SK-N-SH treated with all-trans-retinoic acid at 6 μM for 48 hours (cell line): ENCODE measurements at regions not wholly inside any gene's neighbourhood (a gene's known extent, or its start where the extent isn't known, plus 50 kb on each side); places are given as distances from the start of the nearest gene placed in this dataset.

Experiments
- ATAC-seq: fragments of 200-7000 bp; cut with Tn5 transposase; 3 replicates; pipeline ENCODE4 v1.9.1; 2020; ENCODE audit warnings: mild to moderate bottlenecking, moderate library complexity
- ARNTL ChIP-seq: fragments of 450-650 bp; formaldehyde crosslinking; IDR thresholded peaks from 2 replicates; pipeline ENCODE4 v1.5.0; 2020; ENCODE audit warnings: low read depth, mild to moderate bottlenecking, moderate library complexity, borderline replicate concordance
- BACH2 ChIP-seq: fragments of 250-450 bp; sonication (Bioruptor Pico); IDR thresholded peaks from 2 replicates; pipeline ENCODE4 v1.9.0; 2021; ENCODE audit warnings: mild to moderate bottlenecking, borderline replicate concordance
- CREB5 ChIP-seq: fragments of 250-450 bp; sonication (Bioruptor Pico); IDR thresholded peaks from 2 replicates; pipeline ENCODE4 v1.5.1; 2020; ENCODE audit warnings: low read depth, mild to moderate bottlenecking, moderate library complexity
- CSDC2 ChIP-seq: fragments of 250-450 bp; sonication (Bioruptor Pico); IDR thresholded peaks from 2 replicates; pipeline ENCODE4 v1.5.0; 2020; ENCODE audit warnings: mild to moderate bottlenecking, moderate library complexity
- CSRNP3 ChIP-seq: fragments of 250-450 bp; sonication (Bioruptor Pico); IDR thresholded peaks from 2 replicates; pipeline ENCODE4 v1.5.1; 2021; ENCODE audit warnings: mild to moderate bottlenecking, moderate library complexity
- ESRRG ChIP-seq: fragments of 250-450 bp; sonication (Bioruptor Pico); IDR thresholded peaks from 2 replicates; pipeline ENCODE4 v1.6.1; 2021; ENCODE audit warnings: mild to moderate bottlenecking
- ISL1 ChIP-seq: fragments of 250-450 bp; sonication (Bioruptor Pico); IDR thresholded peaks from 2 replicates; pipeline ENCODE4 v2.1.2; 2022; ENCODE audit warnings: mild to moderate bottlenecking, moderate library complexity
- PATZ1 ChIP-seq: fragments of 250-450 bp; sonication (Bioruptor Pico); IDR thresholded peaks from 2 replicates; pipeline ENCODE4 v1.8.0; 2020; ENCODE audit warnings: mild to moderate bottlenecking, moderate library complexity, borderline replicate concordance
- POU6F1 ChIP-seq: fragments of 250-450 bp; sonication (Bioruptor Pico); IDR thresholded peaks from 2 replicates; pipeline ENCODE4 v1.8.0; 2021; ENCODE audit warnings: low read depth, mild to moderate bottlenecking, moderate library complexity, borderline replicate concordance
- PPARA ChIP-seq: fragments of 250-450 bp; sonication (Bioruptor Pico); IDR thresholded peaks from 2 replicates; pipeline ENCODE4 v1.5.0; 2020; ENCODE audit warnings: mild to moderate bottlenecking, borderline replicate concordance
- RARB ChIP-seq: fragments of 250-450 bp; sonication (Bioruptor Pico); IDR thresholded peaks from 2 replicates; pipeline ENCODE4 v1.8.0; 2021; ENCODE audit warnings: mild to moderate bottlenecking, moderate library complexity
- SNAI2 ChIP-seq: fragments of 250-450 bp; sonication (Bioruptor Pico); IDR thresholded peaks from 2 replicates; pipeline ENCODE4 v1.5.0; 2020; ENCODE audit warnings: mild to moderate bottlenecking, moderate library complexity
- TCF4 ChIP-seq: fragments of 250-450 bp; sonication (Bioruptor Pico); IDR thresholded peaks from 2 replicates; pipeline ENCODE4 v1.8.0; 2021; ENCODE audit warnings: mild to moderate bottlenecking, moderate library complexity, borderline replicate concordance
- TOX ChIP-seq: fragments of 250-450 bp; sonication (Bioruptor Pico); IDR thresholded peaks from 2 replicates; pipeline ENCODE4 v1.8.0; 2021; ENCODE audit warnings: mild to moderate bottlenecking, moderate library complexity, borderline replicate concordance
- TSHZ2 ChIP-seq: fragments of 250-450 bp; sonication (Bioruptor Pico); IDR thresholded peaks from 2 replicates; pipeline ENCODE4 v1.5.0; 2020; ENCODE audit warnings: mild to moderate bottlenecking, moderate library complexity
- ZC3H10 ChIP-seq: fragments of 250-450 bp; sonication (Bioruptor Pico); IDR thresholded peaks from 2 replicates; pipeline ENCODE4 v1.5.1; 2021; ENCODE audit warnings: mild to moderate bottlenecking, moderate library complexity
- ZFP3 ChIP-seq: fragments of 250-450 bp; sonication (Bioruptor Pico); IDR thresholded peaks from 2 replicates; pipeline ENCODE4 v1.5.0; 2020; ENCODE audit warnings: mild to moderate bottlenecking, moderate library complexity
- ZFP30 ChIP-seq: fragments of 450-650 bp; formaldehyde crosslinking; IDR thresholded peaks from 2 replicates; pipeline ENCODE4 v1.5.0; 2022; ENCODE audit warnings: mild to moderate bottlenecking, moderate library complexity
- ZNF565 ChIP-seq: fragments of 450-650 bp; formaldehyde crosslinking; conservative IDR thresholded peaks from 2 replicates; pipeline ENCODE4 v1.5.0; 2020; ENCODE audit warnings: low read depth, mild to moderate bottlenecking, moderate library complexity
- ZNF70 ChIP-seq: fragments of 450-650 bp; formaldehyde crosslinking; IDR thresholded peaks from 2 replicates; pipeline ENCODE4 v1.5.0; 2020; ENCODE audit warnings: mild to moderate bottlenecking, moderate library complexity
- ZNF8 ChIP-seq: fragments of 450-650 bp; formaldehyde crosslinking; IDR thresholded peaks from 2 replicates; pipeline ENCODE4 v1.5.0; 2020; ENCODE audit warnings: mild to moderate bottlenecking, moderate library complexity

- TF ChIP-seq BACH2 (CRISPR knock-in tag) (no peak), ESRRG (CRISPR knock-in tag) (no peak), TSHZ2 (CRISPR knock-in tag) (no peak), ARNTL (CRISPR knock-in tag) (no peak), ZFP30 (CRISPR knock-in tag) (no peak), ZNF565 (CRISPR knock-in tag) (no peak), CSRNP3 (CRISPR knock-in tag) (no peak), ZC3H10 (CRISPR knock-in tag) (no peak), PATZ1 (CRISPR knock-in tag) (no peak)
- ATAC-seq = no peak
These were observed 63.8 kb upstream of the RERGL start for GRCh38 chr12:18153826-18154225.

GRCh38 chr12:18151036-18151435 is 61.0 kb upstream of the RERGL start:
- no peak for ATAC-seq
- TF ChIP-seq ZNF70 = no peak
- TF ChIP-seq ZC3H10 (CRISPR knock-in tag) = no peak
- TF ChIP-seq PPARA = no peak
- TF ChIP-seq TCF4 (CRISPR knock-in tag) = no peak
- no peak for TF ChIP-seq CSDC2 (CRISPR knock-in tag)
- no peak for TF ChIP-seq ZNF565 (CRISPR knock-in tag)
- no peak for TF ChIP-seq ISL1 (CRISPR knock-in tag)
- TF ChIP-seq SNAI2 (CRISPR knock-in tag) = no peak

- no peak for ATAC-seq
- TF ChIP-seq ZC3H10 (CRISPR knock-in tag) (no peak), SNAI2 (CRISPR knock-in tag) (no peak), RARB (no peak), TOX (CRISPR knock-in tag) (no peak)
These were observed 59.0 kb upstream of the RERGL start for GRCh38 chr12:18148961-18149360.

- no peak for ATAC-seq
- TF ChIP-seq CSDC2 (CRISPR knock-in tag) (no peak), ZNF565 (CRISPR knock-in tag) (no peak), SNAI2 (CRISPR knock-in tag) (no peak), POU6F1 (CRISPR knock-in tag) (no peak), ARNTL (CRISPR knock-in tag) (no peak), ESRRG (CRISPR knock-in tag) (no peak), ISL1 (CRISPR knock-in tag) (no peak), PATZ1 (CRISPR knock-in tag) (no peak), TCF4 (CRISPR knock-in tag) (no peak), ZNF8 (no peak), CREB5 (no peak), ZFP3 (CRISPR knock-in tag) (no peak), BACH2 (CRISPR knock-in tag) (no peak), ZC3H10 (CRISPR knock-in tag) (no peak), CSRNP3 (CRISPR knock-in tag) (no peak)
These were observed 56.4 kb upstream of the RERGL start for GRCh38 chr12:18146363-18146762.
